ENCODE measurements at regions not wholly inside any gene's neighbourhood (a gene's known extent, or its start where the extent isn't known, plus 50 kb on each side); places are given as distances from the start of the nearest gene placed in this dataset.

DNA sequence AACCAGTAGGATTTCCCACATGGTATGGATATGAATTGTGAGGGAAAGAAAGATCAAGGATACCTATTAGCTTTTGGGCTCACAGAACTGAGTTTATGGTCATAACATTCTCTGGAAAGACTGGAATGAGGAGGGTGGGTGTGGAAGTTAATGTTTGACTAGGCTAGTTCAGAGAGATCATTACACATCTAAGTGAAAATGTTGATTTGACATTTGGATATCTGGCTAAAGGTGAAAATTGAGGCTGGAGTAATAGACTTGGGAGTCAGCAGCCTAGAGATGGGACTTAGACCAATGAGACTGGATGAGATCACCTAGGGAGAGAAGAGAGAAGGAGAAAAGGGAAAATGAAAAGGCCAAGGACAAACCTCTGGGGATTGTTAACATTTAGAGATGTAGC, 437.3 kb downstream of the CCSER2 start:
- Histone ChIP-seq H3K56ac (ENCODE audit: insufficient read length, low read depth, low read length) (no peak overlapping the region), H3T11ph (ENCODE audit: low read length) (no peak overlapping the region), H4K91ac (ENCODE audit: insufficient read length, low read depth, low read length) (no peak overlapping the region), H3K27me3 (ENCODE audit: insufficient read depth, low read length) (no peaks in the 10 kb centered on the region), H3K23ac (ENCODE audit: insufficient read length, low read depth, low read length) (no peak overlapping the region), H3K4ac (ENCODE audit: low read depth, low read length) (no peak overlapping the region), H3K9ac (ENCODE audit: extremely low read depth, insufficient read length, low read length) (no peak overlapping the region), H3K23me2 (ENCODE audit: insufficient read length, low read depth, low read length, poor library complexity, severe bottlenecking) (no peaks in the 10 kb centered on the region), H3K27ac (ENCODE audit: insufficient read length, low read depth, low read length) (no peak overlapping the region), H2BK120ac (ENCODE audit: low read depth, low read length, poor library complexity, severe bottlenecking) (no peak overlapping the region), H2BK15ac (ENCODE audit: low read depth, low read length) (no peak overlapping the region), H2BK20ac (ENCODE audit: low read depth, low read length, poor library complexity, severe bottlenecking) (no peak overlapping the region), H3K9me3 (ENCODE audit: control insufficient read depth, low read depth, low read length) (no peaks in the 10 kb centered on the region), H3K4me1 (ENCODE audit: insufficient read depth, low read length) (no peaks in the 10 kb centered on the region), H3K18ac (ENCODE audit: insufficient read length, low read depth, low read length) (no peak overlapping the region), H2AK5ac (ENCODE audit: insufficient read length, low read length) (no peak overlapping the region), H3K4me2 (ENCODE audit: insufficient read depth, insufficient read length, low read length) (no peak overlapping the region), H4K8ac (replicated peaks; ENCODE audit: insufficient read length, low read depth, low read length) (no peak overlapping the region), H4K20me1 (ENCODE audit: control insufficient read depth, insufficient read depth, insufficient read length) (no peaks in the 10 kb centered on the region), H3K79me1 (ENCODE audit: insufficient read depth, low read depth, low read length, poor library complexity, severe bottlenecking) (no peaks in the 10 kb centered on the region), H2BK12ac (ENCODE audit: insufficient read length, low read depth, low read length) (no peak overlapping the region), H2BK5ac (ENCODE audit: insufficient read length, low read length) (no peak overlapping the region), H3K14ac (ENCODE audit: insufficient read depth, low read length) (no peak overlapping the region), H3K79me2 (ENCODE audit: insufficient read depth, low read length) (no peaks in the 10 kb centered on the region), H4K5ac (ENCODE audit: insufficient read length, low read depth, low read length) (no peak overlapping the region), H2AFZ (ENCODE audit: low read length) (no peak overlapping the region)
- H3K4me3 Mint-ChIP-seq = no peak overlapping the region
- peaks cover 5 to 7% of the 10 kb centered on the region in 2 experiments for H3K4me1 Mint-ChIP-seq
- H3K36me3 Mint-ChIP-seq (ENCODE audit: insufficient read depth in 1 of 3, low read depth in 3 of 3) = no peaks in the 10 kb centered on the region; a peak in 1 of 7 replicates
- TF ChIP-seq, protein P1, sequence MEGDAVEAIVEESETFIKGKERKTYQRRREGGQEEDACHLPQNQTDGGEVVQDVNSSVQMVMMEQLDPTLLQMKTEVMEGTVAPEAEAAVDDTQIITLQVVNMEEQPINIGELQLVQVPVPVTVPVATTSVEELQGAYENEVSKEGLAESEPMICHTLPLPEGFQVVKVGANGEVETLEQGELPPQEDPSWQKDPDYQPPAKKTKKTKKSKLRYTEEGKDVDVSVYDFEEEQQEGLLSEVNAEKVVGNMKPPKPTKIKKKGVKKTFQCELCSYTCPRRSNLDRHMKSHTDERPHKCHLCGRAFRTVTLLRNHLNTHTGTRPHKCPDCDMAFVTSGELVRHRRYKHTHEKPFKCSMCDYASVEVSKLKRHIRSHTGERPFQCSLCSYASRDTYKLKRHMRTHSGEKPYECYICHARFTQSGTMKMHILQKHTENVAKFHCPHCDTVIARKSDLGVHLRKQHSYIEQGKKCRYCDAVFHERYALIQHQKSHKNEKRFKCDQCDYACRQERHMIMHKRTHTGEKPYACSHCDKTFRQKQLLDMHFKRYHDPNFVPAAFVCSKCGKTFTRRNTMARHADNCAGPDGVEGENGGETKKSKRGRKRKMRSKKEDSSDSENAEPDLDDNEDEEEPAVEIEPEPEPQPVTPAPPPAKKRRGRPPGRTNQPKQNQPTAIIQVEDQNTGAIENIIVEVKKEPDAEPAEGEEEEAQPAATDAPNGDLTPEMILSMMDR (conservative IDR thresholded peaks at IDR 0.05) = no peak
- H3K9me3 Mint-ChIP-seq = no peaks in the 10 kb centered on the region
- peaks cover 3% of the 10 kb centered on the region for H3K27me3 Mint-ChIP-seq (ENCODE audit: low read depth)
- H3K27ac Mint-ChIP-seq = no peak overlapping the region; a peak in 1 of 7 replicates
- DNase-seq = no peak

Measured in H9 (cell line).